Heart left ventricle (tissue), 16 donors: ENCODE measurements at regions not wholly inside any gene's neighbourhood (a gene's known extent, or its start where the extent isn't known, plus 50 kb on each side); places are given as distances from the start of the nearest gene placed in this dataset.

Experiments used
- ATAC-seq, 4 donors: fragments of 200-7000 bp; cut with Tn5 transposase; one replicate each; pipeline ENCODE4 v1.9.1; 2020 to 2022; ENCODE audit warnings: moderate library complexity in 4 of 4, mild to moderate bottlenecking in 3 of 4, moderate number of reproducible peaks in 1 of 4
- DNase-seq, 5 donors: peaks; one replicate each; pipeline ENCODE4 v3.0.0-alpha.2; 2020
- H3K27ac ChIP-seq, 12 donors: fragments of 200-600 bp; sonication (generic) in 4 of 12; one replicate each; pipeline versions ENCODE4 v1.5.0 to v1.8.0; 2016 to 2022; ENCODE audit warnings: mild to moderate bottlenecking in 2 of 12
- H3K27me3 ChIP-seq, 9 donors: fragments of 200-600 bp; sonication (generic) in 2 of 9; one replicate each; pipeline versions ENCODE4 v1.5.1 to v1.8.0; 2016 to 2022; ENCODE audit warnings: mild to moderate bottlenecking in 3 of 9
- H3K36me3 ChIP-seq, 9 donors: fragments of 200-600 bp; sonication (generic) in 2 of 9; one replicate each; pipeline versions ENCODE4 v1.5.0 to v1.8.0; 2018 to 2022; ENCODE audit warnings: mild to moderate bottlenecking in 2 of 9
- H3K4me1 ChIP-seq, 12 donors: fragments of 200-600 bp; sonication (generic) in 4 of 12; one replicate each; pipeline versions ENCODE4 v1.5.0 to v1.8.0; 2016 to 2022; ENCODE audit warnings: mild to moderate bottlenecking in 3 of 12
- H3K4me3 ChIP-seq, 12 donors: fragments of 200-600 bp; sonication (generic) in 4 of 12; one replicate each; pipeline versions ENCODE4 v1.5.0 to v1.8.0; 2017 to 2022; ENCODE audit warnings: mild to moderate bottlenecking in 9 of 12, moderate library complexity in 4 of 12
- H3K9me3 ChIP-seq, 12 donors: fragments of 200-600 bp; sonication (generic) in 4 of 12; one replicate each; pipeline versions ENCODE4 v1.5.0 to v1.8.0; 2016 to 2022; ENCODE audit warnings: mild to moderate bottlenecking in 1 of 12
- CTCF ChIP-seq, 12 donors: fragments of 200-600 bp; sonication (generic) in 4 of 12; IDR thresholded peaks; one replicate each; pipeline versions ENCODE4 v1.5.0 to v1.8.0; 2018 to 2022; ENCODE audit warnings: antibody characterized with exemption in 12 of 12, mild to moderate bottlenecking in 5 of 12
- POLR2A ChIP-seq, 2 donors: fragments of 450-650 bp; IDR thresholded peaks; one replicate each; pipeline ENCODE4 v1.6.1; 2017; ENCODE audit warnings: antibody characterized with exemption in 2 of 2, mild to moderate bottlenecking in 2 of 2, moderate library complexity in 2 of 2
- WGBS, 4 donors: extraction: QIAGEN DNeasy Blood & Tissue Kit in 2 of 4; methylation state at CpG; one replicate each; pipeline versions ENCODE4 v1.1.5 to v1.1.7; 2013 to 2018; 5-methylcytosine and 5-hydroxymethylcytosine counted together
- intact Hi-C, 10 donors: fragments of 100-400 bp; cut with DNase I; formaldehyde crosslinking; loops; one replicate each; pipeline versions ENCODE4 v1.11.1 to v1.14.2; 2022
- donor health status: ischemic (EF 13 %, LVEDD 7.1; RV severe dilation, severe dysfunction).
- donor health status: healthy with polysubstance abuse.
- donor health status: DM: no; HTN: yes; CAD: no.
- donor health status: DM: no; HTN: no; CAD: no.
- donor health status: ischemic (EF 25% LVEDD 6.9; RV normal size, moderate dysfunction).
- donor health status: ischemic (EF 25% LVEDD 5.7; RV mildly dilated, moderate dysfunction).
- donor health status: healthy.
- donor health status: DM: yes; HTN: yes; CAD: no.
- donor health status: ischemic (EF 35%, LVEDD 5.7; RV mildly dilated, moderate dysfunction).
- donor health status: nonischemic (EF 11% LVEDD 7.7; RV severe dilation, severe dysfunction).
- donor health status: DM: yes; HTN: yes; CAD: no.
- donor health status: PGD.
- donor health status: ischemic (EF 29% LVEDD 5.4; RV normal size, mild dysfunction).
- donor health status: nonischemic (EF 23%, LVEDD 6.1; RV moderate dilation, normal function).

GRCh38 chr13:88978607-88979006, 1307.4 kb downstream of the SLITRK5 start:
- Histone ChIP-seq H3K9me3 (peaks cover 0 to 5% (median 0%) of the 10 kb centered on the region in 12 donors), H3K4me3 (no peak overlapping the region), H3K27me3 (no peaks in the 10 kb centered on the region), H3K36me3 (no peaks in the 10 kb centered on the region), H3K27ac (no peak overlapping the region), H3K4me1 (peaks cover 0 to 6% (median 0%) of the 10 kb centered on the region in 12 donors)
- no peak for TF ChIP-seq POLR2A (IDR thresholded peaks at IDR 0.05)
- TF ChIP-seq CTCF (IDR thresholded peaks at IDR 0.05) = no peak
- DNase-seq (peak in 1 of 5 donors; percentile 20), ATAC-seq (no peak)
- intact Hi-C loops = no loop called here
- WGBS, 4 donors = 59 to 73% (median 70%) methylated on average over 2 of the region's 2 CpGs

DNA sequence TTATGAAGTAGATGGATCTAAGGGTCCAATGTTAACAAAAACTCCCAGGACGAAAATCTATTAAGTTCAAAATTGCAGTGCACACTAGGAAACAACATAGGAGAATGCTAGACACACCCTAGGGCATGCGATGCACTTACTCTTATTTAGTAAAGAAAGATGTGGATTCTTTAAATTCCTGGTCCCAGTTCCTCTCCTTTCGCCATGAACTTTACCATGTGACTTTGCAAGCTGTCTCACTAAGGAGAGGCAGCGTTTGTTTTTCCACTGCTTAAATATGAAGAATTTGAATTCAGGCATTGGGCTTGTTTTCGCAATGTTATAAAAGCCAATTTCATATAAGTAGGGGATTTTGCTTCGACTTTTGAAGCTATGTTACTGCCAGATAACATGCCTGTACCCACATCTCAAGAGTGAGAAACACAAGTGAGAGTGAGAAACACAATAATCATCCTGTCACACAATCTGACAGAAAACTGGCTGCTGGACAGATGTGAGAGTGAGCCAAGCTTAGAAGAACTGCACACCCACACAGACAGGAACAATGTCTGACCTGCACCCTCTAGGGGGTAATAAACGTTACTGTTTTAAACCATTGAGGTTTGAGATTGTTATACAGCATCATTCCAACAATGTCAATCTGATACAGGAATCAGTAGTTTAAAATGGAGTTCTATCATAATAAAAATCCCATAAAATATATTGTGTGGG, 1308.4 kb downstream of the SLITRK5 start:
- peak in 4 of 5 donors; percentile 15 to 38 (median 30) for DNase-seq
- H3K36me3 ChIP-seq = no peaks in the 10 kb centered on the region
- H3K27me3 ChIP-seq = no peaks in the 10 kb centered on the region
- peaks cover 0 to 6% (median 0%) of the 10 kb centered on the region in 12 donors for H3K4me1 ChIP-seq
- no peaks in the 10 kb centered on the region for H3K9me3 ChIP-seq
- peak overlapping the region in 1 of 12 donors; percentile 6 for H3K4me3 ChIP-seq
- WGBS, 4 donors = 24 to 29% (median 25%) methylated on average over 7 of the region's 7 CpGs
- intact Hi-C loops = no loop called here
- TF ChIP-seq POLR2A (IDR thresholded peaks at IDR 0.05) (no peak), CTCF (IDR thresholded peaks at IDR 0.05) (peak in 8 of 12 donors; percentile 19 to 49 (median 34))
- ATAC-seq = peak; percentile 95 to 98 (median 96)
- H3K27ac ChIP-seq = no peak overlapping the region

- Histone ChIP-seq H3K27ac (no peak overlapping the region), H3K4me1 (no peaks in the 10 kb centered on the region), H3K9me3 (no peaks in the 10 kb centered on the region), H3K4me3 (no peak overlapping the region), H3K36me3 (no peaks in the 10 kb centered on the region), H3K27me3 (no peaks in the 10 kb centered on the region)
- intact Hi-C loops = no loop called here
- WGBS, 4 donors = 71 to 77% (median 74%) methylated on average over 2 of the region's 2 CpGs
- no peak for ATAC-seq
- TF ChIP-seq CTCF (IDR thresholded peaks at IDR 0.05) = no peak
- no peak for TF ChIP-seq POLR2A (IDR thresholded peaks at IDR 0.05)
- no peak for DNase-seq
Measured at GRCh38 chr13:89003656-89004055, 1332.5 kb downstream of the SLITRK5 start.

DNA sequence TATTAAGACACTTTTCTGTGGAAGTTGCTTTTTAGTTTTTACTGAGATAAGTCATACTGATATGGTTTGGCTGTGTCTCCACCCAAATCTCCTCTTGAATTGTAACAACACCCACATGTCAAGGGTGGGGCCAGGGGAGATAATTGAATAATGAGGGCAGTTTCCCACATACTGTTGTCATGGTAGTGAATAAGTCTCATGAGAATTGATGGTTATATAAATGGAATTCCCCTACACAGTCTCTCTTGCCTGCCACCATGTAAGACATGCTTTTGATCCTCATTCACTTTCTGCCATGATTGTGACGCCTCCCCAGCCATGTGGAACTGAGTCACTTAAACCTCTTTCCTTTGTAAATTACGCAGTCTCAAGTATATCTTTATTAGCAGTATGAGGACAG, 1340.4 kb downstream of the SLITRK5 start:
- no peak for ATAC-seq
- Histone ChIP-seq H3K27me3 (no peaks in the 10 kb centered on the region), H3K9me3 (no peaks in the 10 kb centered on the region), H3K4me3 (no peak overlapping the region), H3K36me3 (no peaks in the 10 kb centered on the region), H3K4me1 (no peaks in the 10 kb centered on the region), H3K27ac (no peak overlapping the region)
- 42 to 80% (median 71%) methylated on average over 2 of the region's 2 CpGs for WGBS, 4 donors
- TF ChIP-seq POLR2A (IDR thresholded peaks at IDR 0.05) = no peak
- no peak for TF ChIP-seq CTCF (IDR thresholded peaks at IDR 0.05)
- DNase-seq = no peak
- intact Hi-C loops = no loop called here
